Common myeloid progenitor, CD34-positive (primary cell): ENCODE measurements at regions not wholly inside any gene's neighbourhood (a gene's known extent, or its start where the extent isn't known, plus 50 kb on each side); places are given as distances from the start of the nearest gene placed in this dataset.

Experiments used
- CTCF ChIA-PET: fragments of 350-600 bp; sonication (Branson Sonifier 250); formaldehyde crosslinking; loops from one replicate; lab custom pipeline; 2021; ENCODE audit warnings: antibody characterized with exemption; lab: Charles Lee
- POLR2A ChIA-PET: fragments of 350-600 bp; sonication (Branson Sonifier 250); formaldehyde crosslinking; loops from one replicate; lab custom pipeline; 2021; ENCODE audit warnings: antibody characterized with exemption; lab: Charles Lee
- DNase-seq, 3 donors: peaks; one replicate each; pipeline versions ENCODE4 v3.0.0 to v3.0.0-alpha.2; 2013
- H3K27ac ChIP-seq, 2 experiments: 1 replicate in 1 of 2; 2 replicates in 1 of 2; pipeline ENCODE4 v1.7.0; 2013; ENCODE audit warnings: inconsistent platforms in 2 of 2, low read length in 2 of 2, mild to moderate bottlenecking in 2 of 2, low read depth in 1 of 2, moderate library complexity in 1 of 2; ENCODE audit not compliant: severe bottlenecking in 2 of 2, insufficient read depth in 1 of 2, poor library complexity in 1 of 2
- H3K27me3 ChIP-seq, 5 experiments: replicated peaks in 2 of 5; 1 replicate in 3 of 5; 2 replicates in 2 of 5; pipeline versions ENCODE4 v1.6.1 to v1.7.0; 2013; ENCODE audit warnings: low read length in 4 of 5, mild to moderate bottlenecking in 2 of 5, moderate library complexity in 2 of 5, inconsistent platforms in 1 of 5; ENCODE audit not compliant: insufficient read depth in 5 of 5, control insufficient read depth in 4 of 5
- H3K36me3 ChIP-seq, 4 experiments: 1 replicate in 2 of 4; 2 replicates in 2 of 4; pipeline versions ENCODE4 v1.6.1 to v1.7.0; 2013; ENCODE audit warnings: low read length in 3 of 4, control low read depth in 1 of 4, mild to moderate bottlenecking in 1 of 4; ENCODE audit not compliant: control insufficient read depth in 4 of 4, insufficient read depth in 4 of 4
- H3K4me1 ChIP-seq, 4 experiments: 1 replicate in 3 of 4; 2 replicates in 1 of 4; pipeline versions ENCODE4 v1.6.1 to v1.7.1; 2013; ENCODE audit warnings: low read length in 3 of 4, mild to moderate bottlenecking in 3 of 4, control low read depth in 1 of 4, inconsistent platforms in 1 of 4, moderate library complexity in 1 of 4; ENCODE audit not compliant: control insufficient read depth in 4 of 4, insufficient read depth in 4 of 4; ENCODE audit errors: control extremely low read depth in 1 of 4
- H3K4me3 ChIP-seq, 7 experiments: 1 replicate in 4 of 7; 2 replicates in 3 of 7; pipeline versions ENCODE4 v1.5.1 to v1.7.0; 2013; ENCODE audit warnings: mild to moderate bottlenecking in 7 of 7, low read length in 6 of 7, moderate library complexity in 6 of 7, inconsistent platforms in 2 of 7, low read depth in 2 of 7, control low read depth in 1 of 7; ENCODE audit not compliant: insufficient read depth in 4 of 7, control insufficient read depth in 1 of 7; ENCODE audit errors: extremely low read depth in 1 of 7
- H3K9me3 ChIP-seq, 5 experiments: 1 replicate in 4 of 5; 2 replicates in 1 of 5; pipeline versions ENCODE4 v1.6.1 to v1.7.1; 2013; ENCODE audit warnings: low read length in 4 of 5, mild to moderate bottlenecking in 2 of 5, inconsistent platforms in 1 of 5, low read depth in 1 of 5, moderate library complexity in 1 of 5; ENCODE audit not compliant: control insufficient read depth in 4 of 5, insufficient read depth in 2 of 5; ENCODE audit errors: control extremely low read depth in 1 of 5
- WGBS: methylation state at CpG from one replicate; pipeline ENCODE4 v1.1.5; 2013; ENCODE audit not compliant: insufficient coverage; 5-methylcytosine and 5-hydroxymethylcytosine counted together

DNA sequence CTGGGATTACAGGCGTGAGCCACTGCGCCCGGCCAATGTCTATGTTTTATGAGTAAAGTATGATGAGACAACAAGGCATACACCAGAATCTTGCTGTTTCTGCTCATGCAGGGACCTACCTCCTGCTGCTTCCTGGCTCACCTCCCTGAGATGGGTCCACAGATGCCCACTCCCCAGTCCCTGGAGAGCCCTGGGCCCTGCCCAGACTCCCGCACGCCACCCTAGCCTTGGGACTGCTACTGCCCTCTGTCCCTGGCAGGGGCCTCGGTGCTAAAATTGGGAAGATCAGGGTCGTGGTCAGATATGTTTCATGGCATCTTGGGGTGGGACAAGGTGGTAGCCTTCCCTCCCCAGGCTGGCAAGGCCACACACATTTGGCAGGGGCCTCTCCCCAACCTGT, 84.3 kb upstream of the BCOR start:
- Histone ChIP-seq H3K27me3 (peaks cover 0 to 10% (median 0%) of the 10 kb centered on the region in 5 experiments), H3K27ac (no peak overlapping the region), H3K4me3 (no peak overlapping the region), H3K4me1 (peaks cover 0 to 25% (median 16%) of the 10 kb centered on the region in 4 experiments), H3K9me3 (peaks cover 1 to 5% (median 5%) of the 10 kb centered on the region in 5 experiments), H3K36me3 (no peaks in the 10 kb centered on the region)
- CTCF ChIA-PET, result interaction anchor here (1.1 kb wide), 1 partner anchor 9 kb away, joined by 3 read pairs; no protein-coding TSS in a partner anchor
- POLR2A ChIA-PET, result no interaction called here
- DNase-seq, result no peak
- 100% methylated on average over 3 of the region's 7 CpGs for WGBS

DNA sequence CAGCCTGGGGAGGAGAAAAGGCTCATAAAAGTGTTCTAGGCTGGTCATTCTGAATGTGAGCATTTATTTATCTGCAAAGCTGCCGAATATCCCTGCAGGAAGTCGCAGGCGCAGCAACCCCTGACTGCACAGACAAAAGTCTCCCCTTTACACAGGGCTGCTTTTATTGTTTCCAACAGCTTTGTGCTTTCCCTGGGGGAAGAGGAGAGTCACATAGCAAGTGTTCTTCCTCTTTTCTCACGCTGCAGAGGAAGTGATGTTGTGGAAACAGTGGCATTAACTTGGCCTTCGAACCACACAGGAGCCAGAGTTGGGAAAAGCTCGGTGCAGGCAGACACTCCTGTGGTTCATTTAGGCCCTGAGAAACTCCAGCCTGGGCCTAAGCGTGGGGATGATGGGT, 81.5 kb upstream of the BCOR start:
- peaks cover 3 to 40% (median 34%) of the 10 kb centered on the region in 4 experiments for H3K4me1 ChIP-seq

DNA sequence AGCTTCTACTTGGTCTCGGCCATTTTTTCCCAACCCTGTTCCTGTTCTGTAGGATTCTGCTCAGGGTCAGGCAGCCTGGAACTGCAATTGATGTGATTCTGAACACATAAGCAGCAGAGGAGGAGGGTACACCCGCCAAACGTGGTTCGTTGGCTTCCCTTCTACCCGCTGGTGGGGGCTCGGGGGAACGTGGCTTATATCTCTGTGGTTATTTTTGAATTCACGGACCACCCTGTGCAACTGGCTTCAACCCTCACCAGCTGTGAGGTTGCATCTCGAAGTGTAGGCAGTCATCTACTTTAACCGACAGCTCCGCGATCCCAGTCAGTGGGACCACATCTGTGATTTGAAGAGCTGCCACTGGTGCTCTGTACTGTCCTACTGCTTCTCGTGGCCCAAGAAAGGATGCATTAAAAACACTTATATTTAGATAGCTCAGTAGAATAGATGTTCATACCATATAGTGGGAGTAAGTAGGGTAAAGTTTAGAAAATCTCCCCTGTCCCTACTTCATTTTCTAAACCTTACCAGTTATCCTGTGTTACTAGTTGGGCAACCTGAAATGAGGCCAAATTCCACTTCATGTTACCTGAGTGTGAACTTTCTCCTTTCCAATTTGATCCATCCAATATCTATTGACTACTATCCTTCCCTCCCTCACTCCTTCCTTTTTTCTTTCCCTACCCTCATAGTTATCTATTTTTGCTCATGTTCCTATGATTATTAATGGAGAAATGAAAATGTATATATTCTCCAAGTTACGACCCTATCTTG, 80.4 kb upstream of the BCOR start:
- WGBS, result 43% methylated on average over 8 of the region's 14 CpGs
- ChIA-PET CTCF (interaction anchor here (0.7 to 1.5 kb wide), 3 partner anchors 19 to 79 kb away, joined by 3 read pairs; no protein-coding TSS in a partner anchor), POLR2A (interaction anchor here (1.1 to 2.3 kb wide), 3 partner anchors 10 to 168 kb away, joined by 3 to 7 read pairs (median 6); no protein-coding TSS in a partner anchor)

More for the DNA sequence above, 81.5 kb upstream of the BCOR start:
- 51% methylated on average over 2 of the region's 7 CpGs for WGBS
- ChIA-PET CTCF (interaction anchor here (1.1 to 1.4 kb wide), 2 partner anchors 18 to 89 kb away, joined by 3 to 4 read pairs; no protein-coding TSS in a partner anchor), POLR2A (interaction anchor here (0.9 kb wide), 1 partner anchor 166 kb away, joined by 3 read pairs; no protein-coding TSS in a partner anchor)
- Histone ChIP-seq H3K27me3 (peaks cover 0 to 35% (median 0%) of the 10 kb centered on the region in 5 experiments), H3K36me3 (no peaks in the 10 kb centered on the region), H3K27ac (peak overlapping the region in 1 of 2 experiments; percentile 52), H3K9me3 (peaks cover 0 to 15% (median 1%) of the 10 kb centered on the region in 5 experiments), H3K4me3 (no peak overlapping the region)
- DNase-seq, result peak in 2 of 3 donors; percentile 66 to 73

DNA sequence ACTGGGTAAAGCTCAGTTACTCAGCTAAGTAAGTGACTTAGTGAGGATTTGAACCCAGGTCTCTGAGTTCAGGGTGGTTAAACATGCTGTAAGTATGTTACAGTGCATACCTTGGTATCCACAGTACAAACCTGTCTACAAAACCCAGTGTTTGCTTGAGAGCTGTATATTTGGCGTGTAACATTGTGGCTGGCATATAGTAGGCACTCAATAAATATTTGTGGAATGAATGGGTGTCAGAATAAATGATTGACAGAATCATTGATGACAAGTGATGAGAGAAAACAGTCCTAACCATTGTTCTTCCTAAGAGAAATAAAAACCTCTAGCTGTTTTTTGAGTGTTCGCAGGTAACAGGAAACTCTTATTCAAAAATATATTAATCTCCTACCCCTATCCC, 79.7 kb upstream of the BCOR start:
- ChIA-PET CTCF (interaction anchor here (1.0 to 1.5 kb wide), 2 partner anchors 69 to 79 kb away, joined by 3 to 4 read pairs; no protein-coding TSS in a partner anchor), POLR2A (interaction anchor here (1.1 to 2.3 kb wide), 3 partner anchors 9 to 167 kb away, joined by 3 to 7 read pairs (median 6); no protein-coding TSS in a partner anchor)
- DNase-seq, result no peak
- peak overlapping the region; percentile 88 to 94 for H3K27ac ChIP-seq
- WGBS, result 83% methylated on average over 1 of the region's 2 CpGs
- H3K4me3 ChIP-seq, result peak overlapping the region in 4 of 7 experiments; percentile 29 to 60 (median 51)
- H3K9me3 ChIP-seq, result peaks cover 0 to 15% (median 0%) of the 10 kb centered on the region in 5 experiments
- H3K27me3 ChIP-seq, result peaks cover 0 to 53% (median 0%) of the 10 kb centered on the region in 5 experiments
- H3K36me3 ChIP-seq, result no peaks in the 10 kb centered on the region
- H3K4me1 ChIP-seq, result peaks cover 6 to 55% (median 49%) of the 10 kb centered on the region in 4 experiments

More for the DNA sequence above, 80.4 kb upstream of the BCOR start:
- Histone ChIP-seq H3K9me3 (peaks cover 0 to 15% (median 0%) of the 10 kb centered on the region in 5 experiments), H3K27me3 (peaks cover 0 to 47% (median 0%) of the 10 kb centered on the region in 5 experiments), H3K36me3 (no peaks in the 10 kb centered on the region), H3K4me3 (no peak overlapping the region), H3K27ac (no peak overlapping the region), H3K4me1 (peaks cover 6 to 50% (median 44%) of the 10 kb centered on the region in 4 experiments)
- DNase-seq, result peak in 2 of 3 donors; percentile 42 to 49

DNA sequence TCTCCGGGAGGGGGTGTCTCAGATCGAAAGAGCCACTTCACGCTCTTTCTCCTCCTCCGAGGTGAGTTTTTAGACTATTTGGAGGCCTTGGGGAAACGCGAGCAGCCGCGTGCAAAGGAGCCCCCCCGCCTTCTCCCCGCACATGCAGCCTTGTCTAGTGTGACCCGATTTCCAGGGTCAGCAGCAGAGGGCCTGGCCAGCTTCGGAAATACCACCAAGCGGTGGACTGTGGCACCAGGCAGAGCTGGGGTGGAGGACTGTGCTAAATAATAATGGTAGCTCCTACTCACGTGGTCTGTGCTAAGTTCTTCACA, 79.3 kb upstream of the BCOR start:
- H3K4me3 ChIP-seq, result peak overlapping the region in 5 of 7 experiments; percentile 29 to 63 (median 58)
- WGBS, result 6% methylated on average over 7 of the region's 14 CpGs
- DNase-seq, result peak in 1 of 3 donors; percentile 69
- ChIA-PET POLR2A (interaction anchor here (0.7 to 2.3 kb wide), 6 partner anchors 9 to 167 kb away, joined by 3 to 7 read pairs (median 4); no protein-coding TSS in a partner anchor), CTCF (interaction anchor here (1.0 to 1.5 kb wide), 2 partner anchors 69 to 78 kb away, joined by 3 to 4 read pairs; no protein-coding TSS in a partner anchor)
- H3K27me3 ChIP-seq, result peaks cover 0 to 57% (median 0%) of the 10 kb centered on the region in 5 experiments
- H3K9me3 ChIP-seq, result peaks cover 0 to 16% (median 0%) of the 10 kb centered on the region in 5 experiments
- H3K27ac ChIP-seq, result peak overlapping the region; percentile 88 to 94
- peaks cover 6 to 59% (median 52%) of the 10 kb centered on the region in 4 experiments for H3K4me1 ChIP-seq
- H3K36me3 ChIP-seq, result no peaks in the 10 kb centered on the region

DNA sequence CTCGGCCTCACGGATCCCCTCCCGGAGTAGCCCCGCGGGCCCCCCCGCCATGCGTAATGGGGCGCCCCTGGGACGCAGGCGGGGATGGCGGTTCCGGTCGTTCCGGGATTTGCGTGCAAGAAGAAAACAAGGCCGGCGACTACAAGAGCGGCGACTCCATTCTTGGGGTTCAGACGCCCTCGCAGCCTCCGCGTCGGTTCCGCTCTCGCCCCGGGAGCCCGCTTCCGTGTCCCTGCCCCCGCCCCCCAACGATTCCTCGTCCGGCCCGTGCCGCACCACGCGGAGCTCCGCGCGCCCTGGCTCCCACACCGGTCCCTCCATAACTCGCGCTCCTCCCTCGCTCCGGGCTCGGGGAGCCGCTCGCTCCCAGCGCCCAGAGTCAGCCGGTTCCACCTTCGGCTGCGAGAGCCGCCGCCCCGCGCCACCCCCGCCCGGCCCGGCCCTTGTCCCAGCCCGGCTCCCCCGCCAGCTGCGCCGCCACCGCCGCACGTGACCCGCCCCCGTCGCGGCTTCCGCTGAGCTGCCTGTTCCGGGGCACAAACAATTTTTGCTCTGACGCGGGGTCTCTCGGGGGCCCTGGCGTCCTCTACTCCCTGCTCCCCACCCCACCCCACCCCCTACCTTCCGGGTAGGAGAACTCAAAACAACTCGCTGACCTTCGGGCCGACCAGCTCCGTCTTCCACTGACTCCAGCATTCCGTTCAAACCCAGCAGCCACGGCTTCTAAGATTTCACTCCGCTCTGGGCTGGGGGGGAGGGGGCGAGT, 78.8 kb upstream of the BCOR start:
- ChIA-PET POLR2A (interaction anchor here (0.7 to 2.3 kb wide), 6 partner anchors 8 to 166 kb away, joined by 3 to 7 read pairs (median 4); no protein-coding TSS in a partner anchor), CTCF (interaction anchor here (1.0 to 1.5 kb wide), 4 partner anchors 70 to 101 kb away, joined by 3 to 4 read pairs (median 4); no protein-coding TSS in a partner anchor)
- H3K27ac ChIP-seq, result peak overlapping the region; percentile 88 to 94
- peak; percentile 60 to 88 (median 80) for DNase-seq
- H3K36me3 ChIP-seq, result no peaks in the 10 kb centered on the region
- H3K9me3 ChIP-seq, result peaks cover 0 to 17% (median 0%) of the 10 kb centered on the region in 5 experiments
- peaks cover 0 to 63% (median 0%) of the 10 kb centered on the region in 5 experiments for H3K27me3 ChIP-seq
- peaks cover 6 to 63% (median 56%) of the 10 kb centered on the region in 4 experiments for H3K4me1 ChIP-seq
- 12% methylated on average over 45 of the region's 85 CpGs for WGBS
- peak overlapping the region; percentile 32 to 75 (median 61) for H3K4me3 ChIP-seq
